Right cardiac atrium (tissue), 5 donors: ENCODE measurements at regions not wholly inside any gene's neighbourhood (a gene's known extent, or its start where the extent isn't known, plus 50 kb on each side); places are given as distances from the start of the nearest gene placed in this dataset.

Experiments
- ATAC-seq, 2 donors: fragments of 200-7000 bp; cut with Tn5 transposase; one replicate each; pipeline versions ENCODE4 v1.8.0 to v1.9.1; 2020; ENCODE audit warnings: moderate library complexity in 2 of 2, mild to moderate bottlenecking in 1 of 2
- DNase-seq, 3 donors: peaks; one replicate each; pipeline ENCODE4 v3.0.0-alpha.2; 2020
- H3K27ac ChIP-seq: one replicate; pipeline ENCODE4 v1.5.1; 2013; ENCODE audit warnings: mild to moderate bottlenecking, low read length, control low read depth, moderate library complexity
- H3K27me3 ChIP-seq: one replicate; pipeline ENCODE4 v1.6.1; 2013; ENCODE audit not compliant: control insufficient read depth, insufficient read depth
- H3K4me1 ChIP-seq: one replicate; pipeline ENCODE4 v1.6.1; 2013; ENCODE audit warnings: low read length; ENCODE audit not compliant: control insufficient read depth, insufficient read depth
- H3K4me3 ChIP-seq: one replicate; pipeline ENCODE4 v1.5.1; 2013; ENCODE audit warnings: low read length, control low read depth
- H3K9me3 ChIP-seq: one replicate; pipeline ENCODE4 v1.6.1; 2013; ENCODE audit warnings: low read length; ENCODE audit not compliant: control insufficient read depth
- WGBS: extraction: QIAGEN DNeasy Blood & Tissue Kit; methylation state at CpG from one replicate; pipeline ENCODE4 v1.1.7; 2013; 5-methylcytosine and 5-hydroxymethylcytosine counted together
- intact Hi-C, 4 donors: fragments of 100-400 bp; cut with DNase I; formaldehyde crosslinking; loops; one replicate each; pipeline versions ENCODE4 v1.11.0 to v1.14.0; 2022 to 2023
- donor health status: healthy with polysubstance abuse.
- donor health status: DM: no; HTN: yes; CAD: no.
- donor health status: DM: no; HTN: no; CAD: no.
- donor health status: DM: no; HTN: yes; CAD: no; lungs with severe emphysema.
- donor health status: DM: yes; HTN: yes; CAD: no.

DNA sequence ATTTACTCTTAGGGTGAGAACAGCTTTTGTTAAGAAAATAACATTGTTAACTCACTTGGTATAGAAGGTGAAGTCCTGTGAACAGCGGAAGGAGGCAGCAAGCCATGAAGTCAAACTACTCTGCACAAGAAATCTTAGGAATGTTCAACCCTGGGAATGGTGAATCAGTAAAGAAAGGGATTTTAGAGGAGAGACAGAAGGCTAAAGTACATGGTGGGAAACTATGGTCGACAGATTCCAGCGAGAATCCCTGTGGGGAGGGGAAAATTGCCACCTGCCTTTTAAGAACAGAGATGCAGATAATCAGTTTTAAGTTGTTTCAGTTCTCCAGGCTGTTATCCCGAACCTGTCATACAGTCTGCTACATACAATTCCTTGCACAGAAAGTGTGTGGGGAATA lies 63.2 kb upstream of the PTPRR start:
- DNase-seq (no peak), ATAC-seq (no peak)
- intact Hi-C loops: no loop called here
- Histone ChIP-seq H3K27ac (no peak overlapping the region), H3K27me3 (no peaks in the 10 kb centered on the region), H3K4me1 (no peaks in the 10 kb centered on the region), H3K9me3 (no peaks in the 10 kb centered on the region), H3K4me3 (no peak overlapping the region)
- 69% methylated on average over 4 of the region's 4 CpGs for WGBS

DNA sequence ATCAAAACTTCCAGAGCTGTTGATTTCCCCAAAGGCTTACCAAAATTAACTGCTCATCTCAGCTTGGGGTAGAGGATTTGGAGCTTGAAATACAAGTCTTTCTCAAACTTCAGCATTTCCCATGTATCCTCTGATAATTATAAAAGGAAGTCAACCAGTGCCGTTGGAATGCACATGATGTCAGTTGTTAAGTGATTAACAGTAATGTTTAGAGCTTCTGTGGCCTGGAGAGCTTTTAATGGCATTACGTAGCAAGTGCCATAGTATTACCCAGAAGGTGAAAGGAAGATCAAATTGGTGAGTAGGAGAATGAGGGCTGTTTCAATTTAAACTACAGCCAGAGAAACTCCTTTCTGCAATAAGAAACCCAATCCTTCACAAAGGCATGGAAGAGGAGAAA lies 62.5 kb upstream of the PTPRR start:
- Histone ChIP-seq H3K9me3 (no peaks in the 10 kb centered on the region), H3K27me3 (no peaks in the 10 kb centered on the region), H3K4me1 (no peaks in the 10 kb centered on the region), H3K27ac (no peak overlapping the region), H3K4me3 (no peak overlapping the region)
- WGBS: 34% methylated on average over 2 of the region's 2 CpGs
- no peak for ATAC-seq
- no peak for DNase-seq
- intact Hi-C loops: no loop called here

DNA sequence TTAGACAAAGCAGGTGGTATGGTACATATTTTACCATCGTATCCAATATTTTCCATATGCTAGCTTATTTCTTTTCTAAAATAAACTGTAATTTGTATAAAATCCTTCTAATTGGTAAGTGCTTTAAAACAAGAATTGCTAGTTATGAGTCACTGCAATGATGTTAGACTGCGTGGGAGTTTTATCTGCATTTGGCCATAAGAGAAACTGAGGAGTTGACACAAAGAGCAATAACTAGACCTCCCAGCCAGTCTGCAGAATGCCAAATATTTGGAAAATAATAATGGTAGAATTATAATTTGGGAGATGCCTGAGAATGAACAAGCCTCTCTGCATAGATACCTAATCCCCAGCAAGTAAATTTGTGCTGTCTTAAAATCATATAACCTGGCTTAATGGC lies 61.7 kb upstream of the PTPRR start:
- DNase-seq (no peak), ATAC-seq (peak in 1 of 2 donors; percentile 40)
- 61% methylated on average over 2 of the region's 2 CpGs for WGBS
- Histone ChIP-seq H3K27me3 (no peaks in the 10 kb centered on the region), H3K4me3 (no peak overlapping the region), H3K27ac (no peak overlapping the region), H3K4me1 (no peaks in the 10 kb centered on the region), H3K9me3 (no peaks in the 10 kb centered on the region)
- intact Hi-C loops: no loop called here

DNA sequence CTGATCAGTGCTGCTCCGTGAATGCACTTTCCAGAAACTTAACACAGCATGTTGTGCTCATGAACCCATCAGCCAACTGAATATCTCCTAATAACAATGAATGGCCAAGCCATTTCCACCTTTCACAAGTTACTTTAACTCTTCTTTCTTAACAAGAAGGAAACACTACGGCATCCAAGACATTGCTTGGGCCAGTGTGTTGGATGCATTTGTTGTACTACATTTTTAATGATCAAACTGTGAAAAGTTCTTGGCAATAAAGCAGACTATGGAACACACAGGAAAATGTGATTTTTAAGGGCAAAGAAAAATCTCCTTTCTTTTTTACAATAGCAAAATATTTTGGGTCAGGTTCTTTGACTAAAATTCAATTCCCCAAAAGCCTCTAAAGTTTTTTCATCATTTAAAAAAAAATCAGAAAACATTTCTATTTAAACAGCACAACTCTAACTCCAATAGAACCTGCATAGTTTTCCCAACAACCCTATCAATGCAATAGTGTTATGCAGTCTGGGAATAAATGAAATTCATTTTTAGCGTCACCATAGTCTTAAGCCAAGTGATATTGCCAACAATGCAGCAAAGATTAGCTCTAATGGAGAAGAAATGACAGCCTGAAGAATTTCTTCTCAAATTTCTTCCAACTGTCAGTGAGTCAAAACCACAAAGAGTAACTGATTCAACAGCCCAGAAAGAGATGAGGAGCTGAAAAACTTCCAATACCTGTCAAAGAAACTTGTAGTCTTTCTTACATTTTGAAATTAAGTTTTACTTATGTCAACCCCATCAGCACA lies 50.7 kb upstream of the PTPRR start:
- Histone ChIP-seq H3K9me3 (no peaks in the 10 kb centered on the region), H3K27ac (no peak overlapping the region), H3K27me3 (no peaks in the 10 kb centered on the region), H3K4me1 (no peaks in the 10 kb centered on the region), H3K4me3 (no peak overlapping the region)
- ATAC-seq (peak; percentile 76 to 94), DNase-seq (peak in 1 of 3 donors; percentile 18)
- 53% methylated on average over 3 of the region's 3 CpGs for WGBS
- intact Hi-C loops: no loop called here
